ENCODE measurements at regions not wholly inside any gene's neighbourhood (a gene's known extent, or its start where the extent isn't known, plus 50 kb on each side); places are given as distances from the start of the nearest gene placed in this dataset.
A peak's percentile ranks its signal among the peaks of the same experiment; 100 is the strongest.

DNA sequence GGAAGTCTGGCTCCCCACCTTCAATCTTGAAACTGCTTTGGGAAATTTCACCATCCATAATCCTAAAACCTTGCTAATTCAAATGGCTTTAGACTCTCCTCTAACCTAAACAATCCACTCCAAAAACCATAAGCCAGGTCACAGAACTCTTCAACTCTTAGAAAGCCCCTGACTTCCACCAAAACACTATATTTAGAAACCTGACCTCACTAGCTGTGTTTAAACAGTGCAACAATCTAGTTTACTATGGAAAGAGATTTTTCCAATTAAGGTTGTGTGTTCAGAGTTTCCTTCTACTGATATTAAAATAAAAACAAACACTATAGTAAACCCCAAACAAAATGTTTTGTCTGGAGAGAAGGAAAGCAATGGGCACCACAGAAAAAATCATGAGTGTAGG, 308.1 kb downstream of the OSR1 start (continued):
- TF ChIP-seq, protein P1, sequence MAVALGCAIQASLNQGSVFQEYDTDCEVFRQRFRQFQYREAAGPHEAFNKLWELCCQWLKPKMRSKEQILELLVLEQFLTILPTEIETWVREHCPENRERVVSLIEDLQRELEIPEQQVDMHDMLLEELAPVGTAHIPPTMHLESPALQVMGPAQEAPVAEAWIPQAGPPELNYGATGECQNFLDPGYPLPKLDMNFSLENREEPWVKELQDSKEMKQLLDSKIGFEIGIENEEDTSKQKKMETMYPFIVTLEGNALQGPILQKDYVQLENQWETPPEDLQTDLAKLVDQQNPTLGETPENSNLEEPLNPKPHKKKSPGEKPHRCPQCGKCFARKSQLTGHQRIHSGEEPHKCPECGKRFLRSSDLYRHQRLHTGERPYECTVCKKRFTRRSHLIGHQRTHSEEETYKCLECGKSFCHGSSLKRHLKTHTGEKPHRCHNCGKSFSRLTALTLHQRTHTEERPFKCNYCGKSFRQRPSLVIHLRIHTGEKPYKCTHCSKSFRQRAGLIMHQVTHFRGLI (tag by site-specific recombination; IDR thresholded peaks at IDR 0.05) = no peak

DNA sequence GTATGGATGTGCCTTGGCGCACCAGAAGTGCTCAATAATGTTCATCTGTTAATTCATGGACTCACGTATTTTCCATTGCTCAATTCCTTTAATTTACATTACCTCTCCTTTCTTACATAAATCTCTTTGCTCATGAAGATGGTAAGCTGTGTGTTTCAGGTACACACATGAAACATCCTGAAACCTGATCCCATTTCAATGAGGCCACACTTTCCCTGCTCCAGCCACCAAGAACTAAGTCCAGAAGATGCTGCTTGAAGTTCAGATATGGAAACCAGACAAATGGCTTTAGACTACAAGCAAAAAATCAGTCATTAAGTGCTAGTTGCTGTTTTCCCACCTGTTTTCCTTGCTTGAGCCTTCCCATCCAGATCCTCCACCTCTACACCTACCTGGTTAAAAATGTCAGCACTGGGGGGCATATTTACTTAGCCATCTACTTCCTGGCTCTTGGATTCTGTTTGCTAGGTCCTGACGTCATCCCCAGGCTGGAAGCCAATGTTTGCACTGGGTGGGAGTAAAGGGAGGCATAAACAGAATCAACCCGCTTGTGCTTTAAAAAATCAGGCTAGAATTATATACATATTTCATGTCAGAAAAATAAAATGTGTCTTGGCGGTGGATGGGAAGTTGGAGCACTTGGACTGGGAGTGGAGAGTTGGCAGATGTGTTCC, 309.7 kb downstream of the OSR1 start:
- no peaks in the 10 kb centered on the region for H3K36me3 ChIP-seq (ENCODE audit: control insufficient read depth in 2 of 2, insufficient read depth in 1 of 2, low read length in 2 of 2)
- ChIA-PET CTCF (no interaction called here), POLR2A (no interaction called here)
- peak; percentile 81 for TF ChIP-seq GLIS1 (tag by site-specific recombination; IDR thresholded peaks at IDR 0.05)
- TF ChIP-seq ZBTB21 (tag by site-specific recombination; IDR thresholded peaks at IDR 0.05) = peak; percentile 50; the same call in 1 of the 2 replicates
- TF ChIP-seq ZNF140 (tag by site-specific recombination; IDR thresholded peaks at IDR 0.05) = no peak
- TF ChIP-seq OVOL3 (tag by site-specific recombination; IDR thresholded peaks at IDR 0.05) = no peak
- no peak for TF ChIP-seq ZNF132 (tag by site-specific recombination; IDR thresholded peaks at IDR 0.05; ENCODE audit: borderline replicate concordance)
- no peak for TF ChIP-seq ZNF776 (tag by site-specific recombination; IDR thresholded peaks at IDR 0.05; ENCODE audit: borderline replicate concordance)
- 0 out of 2 replicates have a peak, but pooled peaks have one; percentile 24 for TF ChIP-seq ZBTB17 (tag by site-specific recombination; IDR thresholded peaks at IDR 0.05)
- no peak for TF ChIP-seq ZNF169 (tag by site-specific recombination; IDR thresholded peaks at IDR 0.05)
- TF ChIP-seq SALL2 (tag by site-specific recombination; IDR thresholded peaks at IDR 0.05; ENCODE audit: borderline replicate concordance) = no peak
- TF ChIP-seq, protein P2, sequence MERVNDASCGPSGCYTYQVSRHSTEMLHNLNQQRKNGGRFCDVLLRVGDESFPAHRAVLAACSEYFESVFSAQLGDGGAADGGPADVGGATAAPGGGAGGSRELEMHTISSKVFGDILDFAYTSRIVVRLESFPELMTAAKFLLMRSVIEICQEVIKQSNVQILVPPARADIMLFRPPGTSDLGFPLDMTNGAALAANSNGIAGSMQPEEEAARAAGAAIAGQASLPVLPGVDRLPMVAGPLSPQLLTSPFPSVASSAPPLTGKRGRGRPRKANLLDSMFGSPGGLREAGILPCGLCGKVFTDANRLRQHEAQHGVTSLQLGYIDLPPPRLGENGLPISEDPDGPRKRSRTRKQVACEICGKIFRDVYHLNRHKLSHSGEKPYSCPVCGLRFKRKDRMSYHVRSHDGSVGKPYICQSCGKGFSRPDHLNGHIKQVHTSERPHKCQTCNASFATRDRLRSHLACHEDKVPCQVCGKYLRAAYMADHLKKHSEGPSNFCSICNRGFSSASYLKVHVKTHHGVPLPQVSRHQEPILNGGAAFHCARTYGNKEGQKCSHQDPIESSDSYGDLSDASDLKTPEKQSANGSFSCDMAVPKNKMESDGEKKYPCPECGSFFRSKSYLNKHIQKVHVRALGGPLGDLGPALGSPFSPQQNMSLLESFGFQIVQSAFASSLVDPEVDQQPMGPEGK (tag by site-specific recombination; IDR thresholded peaks at IDR 0.05) = peak; percentile 51; the same call in 1 of the 2 replicates
- TF ChIP-seq ZXDB (tag by site-specific recombination; IDR thresholded peaks at IDR 0.05) = no peak
- no peak for TF ChIP-seq OSR2 (tag by site-specific recombination; IDR thresholded peaks at IDR 0.05)
- TF ChIP-seq EGR2 (tag by site-specific recombination; IDR thresholded peaks at IDR 0.05; ENCODE audit: low read depth) = peak; percentile 44; the same call in 1 of the 2 replicates
- TF ChIP-seq YY2 (tag by site-specific recombination; IDR thresholded peaks at IDR 0.05) = no peak
- peak; percentile 56 for TF ChIP-seq ZFHX2 (tag by site-specific recombination; conservative IDR thresholded peaks at IDR 0.05)
- TF ChIP-seq ZNF223 (tag by site-specific recombination; IDR thresholded peaks at IDR 0.05) = no peak
- no peak for TF ChIP-seq ZNF37A (tag by site-specific recombination; IDR thresholded peaks at IDR 0.05)
- TF ChIP-seq ZNF114 (tag by site-specific recombination; IDR thresholded peaks at IDR 0.05) = no peak
- TF ChIP-seq, protein P3, sequence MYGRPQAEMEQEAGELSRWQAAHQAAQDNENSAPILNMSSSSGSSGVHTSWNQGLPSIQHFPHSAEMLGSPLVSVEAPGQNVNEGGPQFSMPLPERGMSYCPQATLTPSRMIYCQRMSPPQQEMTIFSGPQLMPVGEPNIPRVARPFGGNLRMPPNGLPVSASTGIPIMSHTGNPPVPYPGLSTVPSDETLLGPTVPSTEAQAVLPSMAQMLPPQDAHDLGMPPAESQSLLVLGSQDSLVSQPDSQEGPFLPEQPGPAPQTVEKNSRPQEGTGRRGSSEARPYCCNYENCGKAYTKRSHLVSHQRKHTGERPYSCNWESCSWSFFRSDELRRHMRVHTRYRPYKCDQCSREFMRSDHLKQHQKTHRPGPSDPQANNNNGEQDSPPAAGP (tag by site-specific recombination; IDR thresholded peaks at IDR 0.05) = no peak
- no peak for TF ChIP-seq SCRT2 (tag by site-specific recombination; IDR thresholded peaks at IDR 0.05)
- TF ChIP-seq, protein P4, sequence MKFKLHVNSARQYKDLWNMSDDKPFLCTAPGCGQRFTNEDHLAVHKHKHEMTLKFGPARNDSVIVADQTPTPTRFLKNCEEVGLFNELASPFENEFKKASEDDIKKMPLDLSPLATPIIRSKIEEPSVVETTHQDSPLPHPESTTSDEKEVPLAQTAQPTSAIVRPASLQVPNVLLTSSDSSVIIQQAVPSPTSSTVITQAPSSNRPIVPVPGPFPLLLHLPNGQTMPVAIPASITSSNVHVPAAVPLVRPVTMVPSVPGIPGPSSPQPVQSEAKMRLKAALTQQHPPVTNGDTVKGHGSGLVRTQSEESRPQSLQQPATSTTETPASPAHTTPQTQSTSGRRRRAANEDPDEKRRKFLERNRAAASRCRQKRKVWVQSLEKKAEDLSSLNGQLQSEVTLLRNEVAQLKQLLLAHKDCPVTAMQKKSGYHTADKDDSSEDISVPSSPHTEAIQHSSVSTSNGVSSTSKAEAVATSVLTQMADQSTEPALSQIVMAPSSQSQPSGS (tag by site-specific recombination; IDR thresholded peaks at IDR 0.05; ENCODE audit: low read depth) = peak; percentile 84
- peak; percentile 38 for TF ChIP-seq ZNF629 (tag by site-specific recombination; IDR thresholded peaks at IDR 0.05)
- TF ChIP-seq, protein P5, sequence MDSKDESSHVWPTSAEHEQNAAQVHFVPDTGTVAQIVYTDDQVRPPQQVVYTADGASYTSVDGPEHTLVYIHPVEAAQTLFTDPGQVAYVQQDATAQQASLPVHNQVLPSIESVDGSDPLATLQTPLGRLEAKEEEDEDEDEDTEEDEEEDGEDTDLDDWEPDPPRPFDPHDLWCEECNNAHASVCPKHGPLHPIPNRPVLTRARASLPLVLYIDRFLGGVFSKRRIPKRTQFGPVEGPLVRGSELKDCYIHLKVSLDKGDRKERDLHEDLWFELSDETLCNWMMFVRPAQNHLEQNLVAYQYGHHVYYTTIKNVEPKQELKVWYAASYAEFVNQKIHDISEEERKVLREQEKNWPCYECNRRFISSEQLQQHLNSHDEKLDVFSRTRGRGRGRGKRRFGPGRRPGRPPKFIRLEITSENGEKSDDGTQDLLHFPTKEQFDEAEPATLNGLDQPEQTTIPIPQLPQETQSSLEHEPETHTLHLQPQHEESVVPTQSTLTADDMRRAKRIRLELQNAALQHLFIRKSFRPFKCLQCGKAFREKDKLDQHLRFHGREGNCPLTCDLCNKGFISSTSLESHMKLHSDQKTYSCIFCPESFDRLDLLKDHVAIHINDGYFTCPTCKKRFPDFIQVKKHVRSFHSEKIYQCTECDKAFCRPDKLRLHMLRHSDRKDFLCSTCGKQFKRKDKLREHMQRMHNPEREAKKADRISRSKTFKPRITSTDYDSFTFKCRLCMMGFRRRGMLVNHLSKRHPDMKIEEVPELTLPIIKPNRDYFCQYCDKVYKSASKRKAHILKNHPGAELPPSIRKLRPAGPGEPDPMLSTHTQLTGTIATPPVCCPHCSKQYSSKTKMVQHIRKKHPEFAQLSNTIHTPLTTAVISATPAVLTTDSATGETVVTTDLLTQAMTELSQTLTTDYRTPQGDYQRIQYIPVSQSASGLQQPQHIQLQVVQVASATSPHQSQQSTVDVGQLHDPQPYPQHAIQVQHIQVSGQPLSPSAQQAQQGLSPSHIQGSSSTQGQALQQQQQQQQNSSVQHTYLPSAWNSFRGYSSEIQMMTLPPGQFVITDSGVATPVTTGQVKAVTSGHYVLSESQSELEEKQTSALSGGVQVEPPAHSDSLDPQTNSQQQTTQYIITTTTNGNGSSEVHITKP (tag by site-specific recombination; IDR thresholded peaks at IDR 0.05) = peak; percentile 82
- TF ChIP-seq WT1 (tag by site-specific recombination; IDR thresholded peaks at IDR 0.05) = peak; percentile 71
- peaks cover 2% of the 10 kb centered on the region; the same call in 1 of the 2 replicates for H3K4me1 ChIP-seq (ENCODE audit: control insufficient read depth, insufficient read depth, low read length)
- no peak overlapping the region for H3K4me3 ChIP-seq (ENCODE audit: low read depth, low read length)
- no peaks in the 10 kb centered on the region for H3K9me3 ChIP-seq (ENCODE audit: control insufficient read depth, insufficient read depth, low read depth, low read length)
- no peak overlapping the region for H3K27ac ChIP-seq (ENCODE audit: extremely low read depth, low read depth, low read length)

Data from HEK293 (cell line).